Stimulated activated CD8-positive, alpha-beta memory T cell treated with anti-CD3 and anti-CD28 coated beads, Interleukin-12 subunit alpha, Interleukin-12 subunit beta, amount 100 ng/mL, for 24 hours (primary cell): ENCODE measurements at regions not wholly inside any gene's neighbourhood (a gene's known extent, or its start where the extent isn't known, plus 50 kb on each side); places are given as distances from the start of the nearest gene placed in this dataset.
"Not testable (repeated sequence)": the region's sequence is repeated elsewhere in the genome, so short reads cannot be mapped to it uniquely, and the experiment has no call there.

Experiments
- DNase-seq: peaks from one replicate; pipeline ENCODE4 v3.0.0-alpha.2; 2020; ENCODE audit errors: extremely low read depth

- no peak for DNase-seq
Observed at GRCh38 chr2:144999936-145000335, 480.0 kb upstream of the ZEB2 start.

DNA sequence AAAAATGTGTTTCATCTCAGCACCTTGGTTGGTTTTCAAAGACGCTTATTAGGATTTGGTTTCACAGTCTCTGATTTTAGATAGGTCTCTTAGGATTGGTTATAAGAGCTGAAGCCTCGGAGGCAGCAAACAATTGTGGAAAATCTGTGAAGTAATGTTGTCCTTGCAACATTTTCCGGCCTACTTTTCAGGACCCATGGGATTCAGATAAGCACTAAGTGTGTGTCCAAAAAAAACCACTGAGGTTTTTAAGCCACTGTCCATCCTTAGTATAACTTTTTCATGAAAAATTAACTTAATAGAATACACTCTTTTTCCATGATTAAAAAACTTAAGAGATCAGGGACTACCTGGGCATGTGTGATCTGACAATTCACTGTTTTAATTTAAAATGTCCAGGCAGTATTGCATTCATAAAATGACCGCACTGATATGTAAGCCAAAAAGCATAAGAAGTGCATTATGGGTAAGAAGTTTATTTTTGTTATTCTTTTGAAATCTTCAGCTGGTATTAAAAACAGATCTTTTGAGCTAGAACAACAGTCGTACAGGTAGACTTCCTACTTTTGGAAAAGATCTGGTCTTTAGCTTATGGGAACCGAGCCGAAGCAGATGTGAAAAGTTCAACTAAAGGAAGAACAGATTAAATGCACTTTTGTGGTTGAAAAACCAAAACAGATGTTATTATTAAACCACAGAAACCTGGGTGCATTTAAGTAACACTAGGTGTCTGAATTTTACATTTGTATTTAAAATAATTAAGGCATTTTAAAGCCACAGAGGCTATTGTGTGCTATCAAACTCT lies 479.4 kb upstream of the ZEB2 start:
- no peak for DNase-seq

DNA sequence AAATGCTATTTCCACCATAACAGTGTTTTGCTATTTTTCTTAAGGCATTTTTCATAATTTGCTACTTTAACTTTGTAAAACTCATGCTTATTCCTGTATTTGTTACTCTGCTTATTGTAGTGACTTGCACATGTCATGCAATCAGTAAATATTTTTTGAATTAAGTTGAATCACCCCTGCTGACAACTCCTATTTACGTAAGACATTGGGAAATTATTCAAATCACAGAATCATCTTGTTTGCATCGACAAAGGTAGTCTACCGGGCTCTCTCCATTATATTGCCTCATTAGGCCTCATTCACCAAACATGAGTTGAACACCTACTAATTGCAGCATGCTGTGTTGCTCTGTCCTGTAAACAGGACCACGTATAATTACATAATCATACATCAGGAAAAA lies 478.5 kb upstream of the ZEB2 start:
- no peak for DNase-seq

DNA sequence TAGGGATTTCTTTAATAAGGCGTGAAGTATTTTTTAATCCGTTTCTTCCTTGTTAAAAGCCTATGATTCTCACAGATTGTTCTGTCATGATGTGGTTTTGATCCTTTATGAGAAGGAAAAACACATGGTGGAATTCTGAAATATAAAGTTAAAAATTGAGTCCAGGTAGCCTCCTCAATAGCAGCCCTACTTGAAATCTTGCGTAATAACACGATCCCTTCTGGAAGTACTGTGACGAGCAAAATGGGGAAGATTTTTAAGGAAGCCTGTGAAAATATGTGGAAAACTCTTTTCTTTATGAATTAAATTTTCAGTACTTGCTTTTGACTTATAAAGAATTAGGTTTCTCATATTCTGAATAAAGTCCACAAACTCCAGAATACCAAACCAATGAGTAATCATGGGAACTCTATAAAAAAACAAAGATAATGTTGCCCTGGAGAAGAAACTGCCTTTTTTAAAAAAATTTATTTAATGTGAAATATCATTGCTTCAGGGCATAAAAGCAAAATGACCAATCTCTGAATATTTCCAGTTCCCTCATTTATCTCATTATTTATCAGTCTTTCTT lies 476.4 kb upstream of the ZEB2 start:
- no peak for DNase-seq

DNA sequence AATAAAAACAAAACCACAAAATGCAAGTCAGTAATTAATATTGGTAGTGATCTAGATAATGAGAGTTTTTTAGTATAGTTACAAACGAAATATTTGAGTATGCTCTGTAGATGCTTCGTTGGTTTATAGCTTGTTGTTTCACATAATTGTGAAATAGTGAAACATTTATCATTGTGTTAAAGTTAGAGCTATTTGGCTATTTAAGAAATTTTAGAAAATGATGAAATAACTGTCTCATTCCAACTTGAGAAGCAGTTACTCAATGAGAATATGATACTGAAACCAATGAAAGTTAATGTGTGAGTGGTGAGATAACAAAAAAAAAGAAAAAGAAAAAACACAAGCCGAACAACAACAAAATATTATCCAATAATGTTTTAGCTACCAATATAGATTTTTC lies 475.6 kb upstream of the ZEB2 start:
- DNase-seq = no peak

DNA sequence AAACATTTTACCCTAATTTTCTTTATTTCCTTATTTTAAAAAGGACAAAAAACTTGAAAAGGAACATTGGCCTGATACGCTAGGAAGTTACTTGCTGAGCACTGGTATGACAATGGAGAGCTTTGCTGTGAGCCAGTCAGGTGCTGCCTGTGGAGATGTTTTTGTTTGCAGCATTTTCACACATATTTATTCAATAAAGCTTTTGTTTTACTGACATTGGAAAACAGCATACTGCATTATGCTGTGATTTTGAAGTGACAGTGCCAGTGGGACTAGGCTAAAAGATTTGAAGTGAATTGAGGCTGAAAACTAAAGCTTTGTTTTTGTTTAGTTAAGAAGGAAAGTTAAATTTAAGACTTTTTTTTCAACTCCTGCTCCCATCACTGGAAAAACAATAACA lies 470.7 kb upstream of the ZEB2 start:
- DNase-seq = no peak

GRCh38 chr2:144989579-144990270 lies 469.8 kb upstream of the ZEB2 start:
- DNase-seq = no peak

DNA sequence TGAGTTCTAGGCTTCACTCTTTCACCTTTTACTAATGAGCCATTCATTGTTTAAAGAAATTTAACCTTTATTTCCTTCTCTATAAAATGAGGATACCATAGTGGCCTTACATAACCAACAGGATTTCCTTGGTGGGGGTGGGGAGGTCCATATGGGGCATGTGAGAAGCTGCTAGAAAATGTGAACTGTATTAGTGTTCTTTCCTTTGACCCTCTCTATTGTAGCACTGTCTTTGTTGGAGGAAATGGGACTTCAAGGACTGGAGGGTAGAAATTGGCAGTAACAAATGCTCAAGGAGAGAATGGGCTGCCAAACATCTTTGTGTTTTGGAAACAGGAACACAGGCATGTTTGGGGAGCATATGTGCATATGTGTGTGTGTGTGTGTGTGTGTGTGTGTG lies 468.7 kb upstream of the ZEB2 start:
- DNase-seq = no peak

DNA sequence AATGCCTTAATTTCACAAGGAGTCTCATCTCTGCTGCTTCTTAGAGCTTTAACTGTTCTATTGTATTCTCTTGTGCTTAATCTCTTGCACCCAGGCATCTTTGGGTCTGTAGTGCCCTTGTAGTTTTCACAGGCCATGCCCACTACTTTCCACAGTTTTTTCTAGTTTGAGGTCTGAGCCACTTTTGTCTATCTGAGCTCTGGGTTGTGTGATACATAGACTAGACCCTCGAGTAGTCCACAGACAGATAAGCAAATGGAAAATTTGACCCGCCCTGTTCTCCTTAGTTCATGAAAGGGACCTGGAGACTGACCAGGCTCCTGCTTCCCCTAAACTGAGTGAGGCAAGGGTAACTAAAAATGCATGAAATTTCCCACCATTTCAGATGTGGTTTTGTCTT lies 466.8 kb upstream of the ZEB2 start:
- DNase-seq = no peak

DNA sequence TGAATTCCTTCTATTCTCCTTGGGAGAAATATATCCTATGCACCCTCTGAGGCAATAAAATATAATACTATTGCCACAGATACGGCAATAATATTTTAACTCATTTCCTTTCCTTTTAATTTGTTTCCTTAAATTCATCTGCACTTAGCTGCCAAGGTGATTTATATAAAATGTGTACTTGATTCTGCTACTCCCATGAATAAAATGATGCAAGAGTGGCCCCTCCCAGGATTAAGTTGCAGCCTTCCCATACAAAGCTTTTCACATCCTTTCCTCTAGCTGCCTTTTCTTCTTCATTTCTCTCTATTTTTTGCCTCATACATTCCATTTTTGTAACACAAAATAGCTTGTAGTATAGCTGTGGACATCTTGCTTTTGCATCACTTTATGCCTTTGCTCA lies 464.1 kb upstream of the ZEB2 start:
- DNase-seq = no peak

DNA sequence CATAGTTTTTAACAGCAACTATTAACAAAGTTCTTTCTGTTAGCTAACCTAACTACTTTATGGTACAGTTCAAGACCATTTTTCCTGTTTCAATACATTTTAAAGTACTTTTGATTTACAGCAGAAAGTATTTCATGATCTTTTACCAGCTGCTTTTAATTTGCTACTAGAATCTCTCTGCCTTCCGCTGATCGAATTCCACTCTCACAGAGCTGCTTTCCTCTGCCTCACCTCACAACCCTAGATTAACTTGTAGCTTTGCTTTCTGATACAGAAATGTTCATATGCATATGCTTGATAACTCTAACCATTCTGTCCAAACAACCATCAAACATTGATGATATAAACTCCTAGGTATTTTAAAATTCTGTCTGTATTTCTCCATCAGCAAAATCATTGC lies 463.2 kb upstream of the ZEB2 start:
- no peak for DNase-seq

GRCh38 chr2:144982481-144982880 lies 462.6 kb upstream of the ZEB2 start:
- no peak for DNase-seq

DNA sequence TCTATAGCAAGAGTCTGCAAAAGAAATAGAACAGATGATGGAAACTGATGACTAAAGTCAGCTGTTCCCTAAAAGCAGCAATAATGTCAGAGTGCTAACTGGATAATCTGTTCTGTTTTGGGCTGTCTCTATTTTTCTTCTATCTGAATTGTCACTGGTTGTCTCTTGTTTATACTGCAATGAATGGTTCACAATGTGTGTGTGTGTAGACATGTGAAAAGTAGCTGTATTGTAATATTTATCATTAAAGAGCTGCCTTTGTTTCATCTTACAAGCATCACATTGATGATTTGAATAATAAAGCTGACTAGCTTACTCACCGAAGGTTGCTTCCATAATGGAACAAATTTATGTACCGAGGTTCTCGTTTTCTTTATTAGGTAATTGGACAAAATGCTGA lies 456.0 kb upstream of the ZEB2 start:
- DNase-seq = no peak

- no peak for DNase-seq
Observed at GRCh38 chr2:144972676-144973075, 452.8 kb upstream of the ZEB2 start.

DNA sequence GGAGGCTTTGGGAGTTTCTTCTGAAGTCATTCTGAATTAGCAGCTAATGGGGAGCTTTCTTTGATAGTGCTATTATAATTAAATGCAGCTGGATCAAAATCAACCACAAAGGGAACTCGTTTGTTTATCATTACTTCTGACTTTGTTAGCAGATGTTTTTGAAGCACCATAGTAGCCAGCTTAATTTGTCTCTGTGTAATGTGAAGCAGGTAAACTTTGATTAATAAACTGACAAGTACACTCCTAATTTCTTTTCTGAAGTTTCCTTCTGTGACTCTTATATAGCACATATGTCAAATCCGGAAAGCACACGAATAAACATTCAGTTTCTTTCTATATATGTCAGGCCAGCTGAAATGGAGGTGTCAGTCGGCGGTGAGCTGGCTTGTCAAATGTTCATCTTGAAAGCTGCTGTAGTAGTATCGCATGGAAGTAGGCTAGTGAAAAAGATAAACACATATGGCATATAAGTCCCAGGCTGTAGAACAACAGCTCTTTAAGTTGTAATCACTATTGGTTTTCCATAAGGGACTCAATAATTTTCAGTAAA lies 451.9 kb upstream of the ZEB2 start:
- DNase-seq = no peak

- DNase-seq = not testable (repeated sequence)
Observed at GRCh38 chr2:144970410-144970809, 450.5 kb upstream of the ZEB2 start.

GRCh38 chr2:144969564-144969963 lies 449.6 kb upstream of the ZEB2 start:
- DNase-seq = not testable (repeated sequence)

DNA sequence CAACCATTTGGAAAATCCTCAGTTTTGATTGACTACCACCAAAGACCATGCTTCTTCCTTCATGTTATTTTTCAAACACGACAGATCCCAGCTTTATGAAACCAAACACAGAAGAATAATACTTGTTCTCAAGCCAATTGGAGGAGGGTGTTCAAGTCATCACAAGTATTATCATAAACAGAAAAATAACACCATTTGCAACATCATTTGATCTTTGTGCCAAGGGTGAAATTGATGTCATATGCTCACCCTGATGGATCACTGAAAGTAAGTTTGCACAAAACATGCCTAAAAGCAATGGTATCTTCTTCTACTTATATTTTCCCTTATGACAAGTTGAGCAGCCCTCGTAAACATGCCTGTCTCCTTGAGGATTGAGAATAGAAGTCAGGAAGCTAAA lies 448.0 kb upstream of the ZEB2 start:
- no peak for DNase-seq

DNA sequence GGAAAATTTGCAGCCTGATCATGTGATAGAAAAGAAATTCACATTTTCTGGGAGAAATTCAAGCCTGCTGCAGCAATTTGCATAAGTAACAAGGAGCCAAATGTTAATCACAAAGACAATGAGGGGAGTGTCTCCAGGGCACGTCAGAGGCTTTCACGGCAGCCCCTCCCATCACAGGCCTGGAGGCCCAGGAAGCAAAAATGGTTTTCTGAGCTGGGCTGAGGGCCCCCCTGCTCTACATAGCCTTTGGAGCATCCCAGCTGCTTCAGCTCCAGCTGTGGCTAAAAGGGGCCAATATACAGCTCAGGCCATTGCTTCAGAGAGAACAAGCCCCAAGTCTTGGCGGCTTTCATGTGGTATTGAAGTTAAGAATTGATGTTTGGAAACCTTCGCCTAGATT lies 445.3 kb upstream of the ZEB2 start:
- no peak for DNase-seq

- DNase-seq = no peak
Observed at GRCh38 chr2:144963031-144963430, 443.1 kb upstream of the ZEB2 start.

DNA sequence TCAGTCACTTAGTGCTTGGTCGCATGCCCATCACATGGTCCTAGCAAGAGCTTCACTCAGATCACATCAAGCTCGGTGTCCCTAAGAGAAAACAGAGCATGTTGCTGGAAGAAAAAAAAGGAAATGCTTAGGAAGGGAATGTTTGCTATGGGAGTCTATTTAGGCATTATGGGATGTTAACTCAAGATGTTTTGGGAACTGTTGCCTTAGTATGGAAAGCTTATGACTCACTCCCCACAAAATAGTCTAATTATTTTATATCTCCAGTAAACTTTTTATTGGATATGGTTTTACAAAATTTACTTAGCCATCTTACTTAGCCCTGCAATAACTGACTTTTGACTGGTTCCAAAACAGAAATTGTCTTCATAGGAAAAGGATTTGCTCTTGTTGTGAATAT lies 439.5 kb upstream of the ZEB2 start:
- no peak for DNase-seq

- DNase-seq = no peak
Observed at GRCh38 chr2:144950899-144951560, 431.1 kb upstream of the ZEB2 start.
